ENCODE measurements at regions not wholly inside any gene's neighbourhood (a gene's known extent, or its start where the extent isn't known, plus 50 kb on each side); places are given as distances from the start of the nearest gene placed in this dataset.
A peak's percentile ranks its signal among the peaks of the same experiment; 100 is the strongest.

GRCh38 chr20:4569092-4569491 is 117.2 kb upstream of the PRNP start:
- Mint-ChIP-seq H3K36me3 (ENCODE audit: insufficient read depth, unreplicated experiment) (no peaks in the 10 kb centered on the region), H3K4me1 (ENCODE audit: insufficient read depth, unreplicated experiment) (peaks cover 4% of the 10 kb centered on the region), H3K9me3 (ENCODE audit: unreplicated experiment) (peaks cover 8% of the 10 kb centered on the region), H3K27me3 (ENCODE audit: insufficient read depth, unreplicated experiment) (peaks cover 9% of the 10 kb centered on the region), H3K4me3 (ENCODE audit: unreplicated experiment) (no peak overlapping the region), H3K27ac (ENCODE audit: low read depth, unreplicated experiment) (no peak overlapping the region)
- CTCF ChIA-PET = interaction anchor here (1.0 to 1.6 kb wide), 4 partner anchors 13 to 308 kb away, joined by 3 to 5 read pairs (median 4); no protein-coding TSS in a partner anchor
- TF ChIP-seq CTCF (IDR thresholded peaks at IDR 0.05; ENCODE audit: unreplicated experiment) = no peak
- DNase-seq (ENCODE audit: unreplicated experiment) = no peak
- POLR2A ChIA-PET = interaction anchor here (0.7 to 1.1 kb wide), 2 partner anchors 27 to 299 kb away, joined by 3 read pairs; no protein-coding TSS in a partner anchor
- BruUV-seq (replicated peaks) = no TSS peak
- intact Hi-C loops (cut with micrococcal nuclease) = loop anchor here (10.0 kb wide), 1 partner anchor 114 kb away; no protein-coding TSS in a partner anchor

- TF ChIP-seq CTCF (IDR thresholded peaks at IDR 0.05; ENCODE audit: unreplicated experiment) = no peak
- Mint-ChIP-seq H3K36me3 (ENCODE audit: insufficient read depth, unreplicated experiment) (no peaks in the 10 kb centered on the region), H3K27me3 (ENCODE audit: insufficient read depth, unreplicated experiment) (peaks cover 15% of the 10 kb centered on the region), H3K9me3 (ENCODE audit: unreplicated experiment) (peaks cover 8% of the 10 kb centered on the region), H3K4me1 (ENCODE audit: insufficient read depth, unreplicated experiment) (no peaks in the 10 kb centered on the region), H3K27ac (ENCODE audit: low read depth, unreplicated experiment) (no peak overlapping the region), H3K4me3 (ENCODE audit: unreplicated experiment) (no peak overlapping the region)
- DNase-seq (ENCODE audit: unreplicated experiment) = no peak
- intact Hi-C loops (cut with micrococcal nuclease) = loop anchor here (10.0 kb wide), 1 partner anchor 114 kb away; no protein-coding TSS in a partner anchor
- ChIA-PET POLR2A (interaction anchor here (1.1 kb wide), 1 partner anchor 26 kb away, joined by 3 read pairs; no protein-coding TSS in a partner anchor), CTCF (interaction anchor here (0.5 to 1.6 kb wide), 5 partner anchors 12 to 358 kb away, joined by 3 to 5 read pairs (median 4); no protein-coding TSS in a partner anchor)
- no TSS peak for BruUV-seq (replicated peaks)
Measured at GRCh38 chr20:4568361-4568959, 117.8 kb upstream of the PRNP start.

GRCh38 chr20:4567170-4567569 is 119.1 kb upstream of the PRNP start:
- no peaks in the 10 kb centered on the region for H3K4me1 Mint-ChIP-seq (ENCODE audit: insufficient read depth, unreplicated experiment)
- H3K36me3 Mint-ChIP-seq (ENCODE audit: insufficient read depth, unreplicated experiment) = no peaks in the 10 kb centered on the region
- ChIA-PET POLR2A (no interaction called here), CTCF (interaction anchor here (0.6 kb wide), 1 partner anchor 46 kb away, joined by 3 read pairs; no protein-coding TSS in a partner anchor)
- no peak overlapping the region for H3K27ac Mint-ChIP-seq (ENCODE audit: low read depth, unreplicated experiment)
- no TSS peak for BruUV-seq (replicated peaks)
- no peak for TF ChIP-seq CTCF (IDR thresholded peaks at IDR 0.05; ENCODE audit: unreplicated experiment)
- no peak overlapping the region for H3K4me3 Mint-ChIP-seq (ENCODE audit: unreplicated experiment)
- peaks cover 18% of the 10 kb centered on the region for H3K27me3 Mint-ChIP-seq (ENCODE audit: insufficient read depth, unreplicated experiment)
- no peak for DNase-seq (ENCODE audit: unreplicated experiment)
- intact Hi-C loops (cut with micrococcal nuclease) = loop anchor here (10.0 kb wide), 1 partner anchor 112 kb away; no protein-coding TSS in a partner anchor
- peaks cover 8% of the 10 kb centered on the region for H3K9me3 Mint-ChIP-seq (ENCODE audit: unreplicated experiment)

GRCh38 chr20:4563534-4563933 is 122.7 kb upstream of the PRNP start:
- CTCF ChIA-PET = no interaction called here

More at GRCh38 chr20:4563534-4563933, 122.7 kb upstream of the PRNP start:
- peak; percentile 73 for DNase-seq (ENCODE audit: unreplicated experiment)
- no TSS peak for BruUV-seq (replicated peaks)
- H3K27ac Mint-ChIP-seq (ENCODE audit: low read depth, unreplicated experiment) = no peak overlapping the region
- intact Hi-C loops (cut with micrococcal nuclease) = loop anchor here (10.0 kb wide), 1 partner anchor 109 kb away; no protein-coding TSS in a partner anchor
- H3K36me3 Mint-ChIP-seq (ENCODE audit: insufficient read depth, unreplicated experiment) = no peaks in the 10 kb centered on the region
- peaks cover 8% of the 10 kb centered on the region for H3K9me3 Mint-ChIP-seq (ENCODE audit: unreplicated experiment)
- no peaks in the 10 kb centered on the region for H3K4me1 Mint-ChIP-seq (ENCODE audit: insufficient read depth, unreplicated experiment)
- TF ChIP-seq CTCF (IDR thresholded peaks at IDR 0.05; ENCODE audit: unreplicated experiment) = peak; percentile 27
- H3K27me3 Mint-ChIP-seq (ENCODE audit: insufficient read depth, unreplicated experiment) = peaks cover 18% of the 10 kb centered on the region
- POLR2A ChIA-PET = interaction anchor here (0.5 kb wide), 1 partner anchor 17 kb away, joined by 4 read pairs; no protein-coding TSS in a partner anchor
- H3K4me3 Mint-ChIP-seq (ENCODE audit: unreplicated experiment) = no peak overlapping the region

Measured in MCF 10A (cell line).